ENCODE measurements at regions not wholly inside any gene's neighbourhood (a gene's known extent, or its start where the extent isn't known, plus 50 kb on each side); places are given as distances from the start of the nearest gene placed in this dataset.

- Histone ChIP-seq H3K27me3 (replicated peaks; ENCODE audit: insufficient read depth) (no peaks in the 10 kb centered on the region), H3K36me3 (no peaks in the 10 kb centered on the region), H3K4me3 (no peak overlapping the region), H3K4me1 (ENCODE audit: control insufficient read depth in 1 of 2, low read depth in 2 of 2) (no peaks in the 10 kb centered on the region), H3K27ac (no peak overlapping the region), H3K9me3 (no peaks in the 10 kb centered on the region)
- ATAC-seq (ENCODE audit: insufficient number of reproducible peaks, low FRiP score, low read depth) (no peak), DNase-seq (ENCODE audit: low spot score) (no peak)
- TF ChIP-seq CTCF (IDR thresholded peaks at IDR 0.05) = no peak
Measured at GRCh38 chr4:189374176-189374575, 566.5 kb upstream of the FRG1 start.

GRCh38 chr4:189376901-189377300 is 563.8 kb upstream of the FRG1 start:
- Histone ChIP-seq H3K9me3 (no peaks in the 10 kb centered on the region), H3K36me3 (no peaks in the 10 kb centered on the region), H3K27ac (no peak overlapping the region), H3K27me3 (replicated peaks; ENCODE audit: insufficient read depth) (no peaks in the 10 kb centered on the region), H3K4me3 (no peak overlapping the region), H3K4me1 (ENCODE audit: control insufficient read depth in 1 of 2, low read depth in 2 of 2) (no peaks in the 10 kb centered on the region)
- ATAC-seq (ENCODE audit: insufficient number of reproducible peaks, low FRiP score, low read depth) = no peak
- TF ChIP-seq CTCF (IDR thresholded peaks at IDR 0.05) = no peak
- DNase-seq (ENCODE audit: low spot score) = no peak

GRCh38 chr4:189377569-189377968 is 563.1 kb upstream of the FRG1 start:
- H3K4me1 ChIP-seq (ENCODE audit: control insufficient read depth in 1 of 2, low read depth in 2 of 2) = no peaks in the 10 kb centered on the region
- DNase-seq (ENCODE audit: low spot score) (no peak), ATAC-seq (ENCODE audit: insufficient number of reproducible peaks, low FRiP score, low read depth) (no peak)
- no peak overlapping the region for H3K27ac ChIP-seq
- no peak overlapping the region for H3K4me3 ChIP-seq
- no peaks in the 10 kb centered on the region for H3K36me3 ChIP-seq
- no peaks in the 10 kb centered on the region for H3K27me3 ChIP-seq (replicated peaks; ENCODE audit: insufficient read depth)
- no peaks in the 10 kb centered on the region for H3K9me3 ChIP-seq
- no peak for TF ChIP-seq CTCF (IDR thresholded peaks at IDR 0.05)

- no peaks in the 10 kb centered on the region for H3K4me1 ChIP-seq (ENCODE audit: control insufficient read depth in 1 of 2, low read depth in 2 of 2)
Measured at GRCh38 chr4:189385098-189385497, 555.6 kb upstream of the FRG1 start.

GRCh38 chr4:189385579-189385978 is 555.1 kb upstream of the FRG1 start:
- DNase-seq (ENCODE audit: low spot score) = no peak
- H3K27me3 ChIP-seq (replicated peaks; ENCODE audit: insufficient read depth) = no peaks in the 10 kb centered on the region
- no peaks in the 10 kb centered on the region for H3K9me3 ChIP-seq
- no peaks in the 10 kb centered on the region for H3K36me3 ChIP-seq
- no peak for TF ChIP-seq CTCF (IDR thresholded peaks at IDR 0.05)
- H3K27ac ChIP-seq = no peak overlapping the region
- no peaks in the 10 kb centered on the region for H3K4me1 ChIP-seq (ENCODE audit: control insufficient read depth in 1 of 2, low read depth in 2 of 2)
- ATAC-seq (ENCODE audit: insufficient number of reproducible peaks, low FRiP score, low read depth) = no peak
- H3K4me3 ChIP-seq = no peak overlapping the region

More at GRCh38 chr4:189385098-189385497, 555.6 kb upstream of the FRG1 start:
- Histone ChIP-seq H3K9me3 (no peaks in the 10 kb centered on the region), H3K27ac (no peak overlapping the region), H3K27me3 (replicated peaks; ENCODE audit: insufficient read depth) (no peaks in the 10 kb centered on the region), H3K4me3 (no peak overlapping the region), H3K36me3 (no peaks in the 10 kb centered on the region)
- TF ChIP-seq CTCF (IDR thresholded peaks at IDR 0.05) = no peak
- ATAC-seq (ENCODE audit: insufficient number of reproducible peaks, low FRiP score, low read depth) (no peak), DNase-seq (ENCODE audit: low spot score) (no peak)
